HFFc6 (cell line): ENCODE measurements at regions not wholly inside any gene's neighbourhood (a gene's known extent, or its start where the extent isn't known, plus 50 kb on each side); places are given as distances from the start of the nearest gene placed in this dataset.

Source experiments
- DNase-seq: peaks from one replicate; pipeline ENCODE4 v3.0.0-alpha.2; 2018
- H3K27ac Mint-ChIP-seq: 2 replicates; pipeline ENCODE4 v1.8.0; 2020; ENCODE audit warnings: mild to moderate bottlenecking, mixed read lengths
- H3K27me3 Mint-ChIP-seq: 2 replicates; pipeline ENCODE4 v1.8.0; 2021; ENCODE audit warnings: mild to moderate bottlenecking, moderate library complexity, mixed read lengths; ENCODE audit not compliant: insufficient read depth
- H3K36me3 Mint-ChIP-seq: 2 replicates; pipeline ENCODE4 v1.8.0; 2021; ENCODE audit warnings: low read depth, mixed read lengths
- H3K4me1 Mint-ChIP-seq: 2 replicates; pipeline ENCODE4 v1.8.0; 2020; ENCODE audit warnings: low read depth, mixed read lengths
- H3K4me3 Mint-ChIP-seq: 2 replicates; pipeline ENCODE4 v1.8.0; 2020; ENCODE audit warnings: mild to moderate bottlenecking, moderate library complexity, mixed read lengths
- H3K9me3 Mint-ChIP-seq: 2 replicates; pipeline ENCODE4 v1.8.0; 2020; ENCODE audit warnings: mild to moderate bottlenecking, mixed read lengths
- TF ChIP-seq, protein P1 (sequence below): fragments of 200-600 bp; sonication (generic); IDR thresholded peaks from 2 replicates; pipeline ENCODE4 v1.5.0; 2021; ENCODE audit warnings: antibody characterized with exemption, mild to moderate bottlenecking

DNA sequence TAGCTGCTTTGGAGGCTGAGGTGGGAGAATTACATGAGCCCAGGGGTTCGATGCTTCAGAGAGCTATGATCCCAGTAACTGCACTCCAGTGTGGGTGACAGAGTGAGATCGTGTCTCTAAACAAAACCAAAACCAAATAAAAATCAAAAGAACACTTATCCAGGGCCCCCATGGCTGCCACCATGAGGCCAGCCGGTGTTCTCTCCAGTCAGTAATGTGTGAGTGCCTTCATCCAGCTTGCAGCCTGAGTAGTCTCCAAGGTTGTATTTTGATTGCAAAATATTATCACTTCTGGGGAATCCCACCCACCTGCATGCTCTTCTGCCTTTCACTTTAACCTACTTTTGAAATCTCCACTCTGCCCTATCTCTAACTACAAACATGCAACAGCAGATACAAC is 221.0 kb upstream of the WSB1 start:
- no peak for DNase-seq
- TF ChIP-seq, protein P1, sequence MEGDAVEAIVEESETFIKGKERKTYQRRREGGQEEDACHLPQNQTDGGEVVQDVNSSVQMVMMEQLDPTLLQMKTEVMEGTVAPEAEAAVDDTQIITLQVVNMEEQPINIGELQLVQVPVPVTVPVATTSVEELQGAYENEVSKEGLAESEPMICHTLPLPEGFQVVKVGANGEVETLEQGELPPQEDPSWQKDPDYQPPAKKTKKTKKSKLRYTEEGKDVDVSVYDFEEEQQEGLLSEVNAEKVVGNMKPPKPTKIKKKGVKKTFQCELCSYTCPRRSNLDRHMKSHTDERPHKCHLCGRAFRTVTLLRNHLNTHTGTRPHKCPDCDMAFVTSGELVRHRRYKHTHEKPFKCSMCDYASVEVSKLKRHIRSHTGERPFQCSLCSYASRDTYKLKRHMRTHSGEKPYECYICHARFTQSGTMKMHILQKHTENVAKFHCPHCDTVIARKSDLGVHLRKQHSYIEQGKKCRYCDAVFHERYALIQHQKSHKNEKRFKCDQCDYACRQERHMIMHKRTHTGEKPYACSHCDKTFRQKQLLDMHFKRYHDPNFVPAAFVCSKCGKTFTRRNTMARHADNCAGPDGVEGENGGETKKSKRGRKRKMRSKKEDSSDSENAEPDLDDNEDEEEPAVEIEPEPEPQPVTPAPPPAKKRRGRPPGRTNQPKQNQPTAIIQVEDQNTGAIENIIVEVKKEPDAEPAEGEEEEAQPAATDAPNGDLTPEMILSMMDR = no peak
- Mint-ChIP-seq H3K27ac (no peak overlapping the region), H3K4me3 (no peak overlapping the region), H3K9me3 (peaks cover 34% of the 10 kb centered on the region), H3K36me3 (no peaks in the 10 kb centered on the region), H3K27me3 (no peaks in the 10 kb centered on the region), H3K4me1 (no peaks in the 10 kb centered on the region)

DNA sequence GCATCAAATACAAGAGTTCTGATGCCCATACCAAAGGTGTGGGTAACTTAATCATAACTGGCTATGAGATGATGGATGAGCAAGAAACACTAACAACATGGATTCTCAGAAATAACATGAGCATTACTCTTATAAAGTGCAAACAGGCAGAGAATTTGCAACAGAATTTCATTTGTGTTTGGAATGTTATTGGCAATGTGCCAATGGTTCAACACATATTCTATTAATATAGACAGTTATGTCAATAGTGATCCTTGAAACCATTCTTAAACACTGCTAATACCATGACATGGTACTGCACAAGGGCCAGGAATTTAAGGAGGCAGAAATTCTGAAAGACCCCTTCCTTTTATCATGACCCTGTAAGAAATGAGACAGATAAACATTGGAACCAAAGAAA is 217.1 kb upstream of the WSB1 start:
- Mint-ChIP-seq H3K27ac (no peak overlapping the region), H3K36me3 (no peaks in the 10 kb centered on the region), H3K9me3 (peaks cover 27% of the 10 kb centered on the region), H3K4me1 (no peaks in the 10 kb centered on the region), H3K27me3 (no peaks in the 10 kb centered on the region), H3K4me3 (no peak overlapping the region)
- TF ChIP-seq, protein P1 = no peak
- no peak for DNase-seq

DNA sequence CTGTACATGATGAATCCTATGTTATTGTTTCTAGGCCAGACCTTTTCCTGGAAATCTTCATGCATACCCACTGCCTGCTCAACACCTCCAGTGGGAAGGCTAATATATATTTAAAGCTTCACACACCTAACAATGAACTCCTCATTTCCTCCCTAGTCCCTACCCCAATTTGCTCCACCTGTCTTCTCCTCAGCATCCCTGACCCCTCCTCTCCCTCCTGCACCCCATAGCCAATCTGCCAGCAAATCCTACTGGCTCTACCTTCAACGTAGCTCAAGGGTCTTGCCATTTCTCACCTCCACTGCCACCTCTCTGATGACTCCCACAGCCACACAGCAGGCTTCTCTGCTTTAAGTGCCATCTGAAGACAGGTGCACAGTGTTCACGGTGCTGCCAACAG is 215.6 kb upstream of the WSB1 start:
- no peak overlapping the region for H3K4me3 Mint-ChIP-seq
- H3K4me1 Mint-ChIP-seq = no peaks in the 10 kb centered on the region
- peaks cover 27% of the 10 kb centered on the region for H3K9me3 Mint-ChIP-seq
- no peak for DNase-seq
- TF ChIP-seq, protein P1 = no peak
- H3K27me3 Mint-ChIP-seq = no peaks in the 10 kb centered on the region
- H3K27ac Mint-ChIP-seq = no peak overlapping the region
- no peaks in the 10 kb centered on the region for H3K36me3 Mint-ChIP-seq

DNA sequence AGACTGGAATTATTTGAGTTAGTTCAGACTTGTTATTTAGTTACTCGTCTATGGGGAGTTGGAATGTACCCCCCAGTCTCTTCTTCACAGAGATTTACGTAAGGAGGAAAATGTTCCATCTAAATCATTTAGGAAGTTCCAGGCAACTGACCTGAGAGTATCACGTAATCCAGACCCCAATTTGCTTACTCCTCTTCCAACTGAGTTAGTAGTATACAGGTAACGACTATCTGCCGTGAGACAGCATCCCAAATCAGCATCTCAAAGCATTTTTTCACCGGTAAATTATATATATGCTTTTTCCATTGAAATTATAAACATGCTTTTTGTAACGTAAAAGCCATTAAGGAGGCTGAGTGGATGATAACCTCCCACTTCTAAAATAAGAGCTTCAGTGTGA is 214.3 kb upstream of the WSB1 start:
- H3K27ac Mint-ChIP-seq = no peak overlapping the region
- TF ChIP-seq, protein P1 = no peak
- DNase-seq = no peak

DNA sequence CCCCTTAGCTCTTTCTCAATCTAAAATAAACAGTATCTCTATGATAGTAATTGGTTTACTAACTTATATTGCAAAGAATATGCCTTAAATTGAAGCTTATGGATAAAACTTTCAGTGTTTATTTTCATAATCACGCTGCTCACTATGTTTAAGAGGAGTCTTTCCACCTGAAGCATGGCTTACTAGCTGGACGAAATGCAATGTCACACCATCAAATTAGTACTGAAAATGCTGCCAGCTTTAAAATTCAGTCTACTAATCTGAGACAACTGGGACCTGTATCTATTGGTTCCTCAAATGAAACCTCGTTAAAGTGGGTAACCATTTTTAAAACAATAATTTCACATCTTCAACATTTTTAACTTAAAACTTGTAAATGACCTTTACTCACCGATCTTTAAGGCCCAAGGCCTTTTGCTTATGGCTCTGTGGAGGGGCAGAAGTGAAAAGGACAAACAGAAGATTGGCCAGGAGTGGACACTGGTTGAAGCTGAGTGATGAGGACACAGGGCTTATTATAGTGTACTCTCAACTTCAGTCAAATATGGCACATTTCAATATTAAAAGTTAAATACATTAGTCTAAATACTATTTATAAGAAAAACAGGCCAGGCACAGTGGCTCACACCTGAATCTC is 212.8 kb upstream of the WSB1 start:
- Mint-ChIP-seq H3K4me1 (no peaks in the 10 kb centered on the region), H3K36me3 (no peaks in the 10 kb centered on the region), H3K9me3 (peaks cover 18% of the 10 kb centered on the region), H3K27me3 (no peaks in the 10 kb centered on the region), H3K4me3 (no peak overlapping the region), H3K27ac (no peak overlapping the region)
- no peak for DNase-seq
- TF ChIP-seq, protein P1 = no peak

More for the DNA sequence above, 214.3 kb upstream of the WSB1 start:
- Mint-ChIP-seq H3K9me3 (peaks cover 27% of the 10 kb centered on the region), H3K36me3 (no peaks in the 10 kb centered on the region), H3K4me3 (no peak overlapping the region), H3K4me1 (no peaks in the 10 kb centered on the region), H3K27me3 (no peaks in the 10 kb centered on the region)
